GM21447 (cell line): ENCODE measurements at regions not wholly inside any gene's neighbourhood (a gene's known extent, or its start where the extent isn't known, plus 50 kb on each side); places are given as distances from the start of the nearest gene placed in this dataset.
"Not testable (repeated sequence)": the region's sequence is repeated elsewhere in the genome, so short reads cannot be mapped to it uniquely, and the experiment has no call there.

Source experiments
- ATAC-seq: cut with Tn5 transposase; IDR thresholded peaks from one replicate; pipeline ENCODE4 v1.9.1; 2021; ENCODE audit not compliant: unreplicated experiment

DNA sequence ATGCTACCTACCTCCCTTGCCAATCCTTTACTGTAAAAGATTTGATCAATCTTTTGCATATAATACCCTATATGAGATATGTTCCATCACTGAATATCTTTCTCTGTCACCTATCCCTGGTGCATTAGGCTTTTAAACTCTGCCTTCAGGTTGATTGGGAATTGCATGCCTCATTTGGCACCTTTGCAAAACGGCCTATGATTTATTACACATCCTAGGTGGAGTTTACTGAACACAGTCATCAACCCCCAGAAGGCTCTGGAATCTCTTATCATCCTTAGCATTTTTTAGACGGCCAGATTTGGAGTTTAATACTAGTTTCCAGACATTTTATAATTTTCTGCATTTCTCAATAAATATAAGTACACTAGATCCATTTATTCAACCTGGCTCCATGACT lies 448.4 kb upstream of the SLC10A2 start:
- no peak for ATAC-seq

DNA sequence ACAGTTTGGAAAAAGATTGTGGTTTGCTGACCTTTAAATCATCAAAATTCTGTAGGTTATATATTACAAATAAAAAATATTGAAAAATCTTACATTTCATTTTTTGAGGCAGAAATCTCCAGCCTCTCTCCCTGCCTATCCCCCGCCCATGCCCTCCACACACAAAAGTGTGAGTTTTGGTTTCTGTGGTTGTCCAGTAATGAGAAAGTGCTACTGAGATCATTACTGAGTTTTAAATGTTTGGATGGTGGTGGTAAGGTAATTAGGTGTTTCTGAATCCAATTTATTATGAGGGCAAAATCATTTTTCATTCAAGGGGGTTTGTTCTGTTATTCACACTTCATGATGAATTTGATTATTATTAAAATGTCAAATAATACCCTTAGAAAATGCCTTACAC lies 448.0 kb upstream of the SLC10A2 start:
- no peak for ATAC-seq

DNA sequence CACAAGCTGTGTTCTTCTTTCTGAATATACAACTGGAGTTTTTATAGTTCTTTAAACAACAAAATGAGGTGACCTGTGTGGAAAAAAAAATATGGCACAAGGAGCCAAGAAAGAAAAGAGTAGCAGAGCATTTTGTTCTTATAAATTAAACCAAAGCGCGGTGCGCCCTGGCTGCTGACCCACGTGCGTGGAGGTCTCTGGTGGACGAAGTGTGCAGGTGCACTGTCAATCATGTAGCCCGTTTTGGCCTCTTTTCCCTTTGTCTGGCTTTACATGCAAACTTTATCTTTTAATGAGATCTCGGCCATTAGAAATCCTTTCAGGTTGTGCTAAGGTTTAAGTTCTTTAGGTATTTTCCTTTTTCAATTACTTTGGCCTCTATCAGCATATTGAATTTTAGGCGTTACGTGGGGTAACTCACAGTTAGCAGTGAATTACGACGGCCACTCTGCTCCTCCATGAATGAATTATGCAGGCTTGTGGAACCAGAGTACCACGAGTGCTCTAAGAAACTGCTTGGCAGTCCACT lies 443.9 kb upstream of the SLC10A2 start:
- no peak for ATAC-seq

DNA sequence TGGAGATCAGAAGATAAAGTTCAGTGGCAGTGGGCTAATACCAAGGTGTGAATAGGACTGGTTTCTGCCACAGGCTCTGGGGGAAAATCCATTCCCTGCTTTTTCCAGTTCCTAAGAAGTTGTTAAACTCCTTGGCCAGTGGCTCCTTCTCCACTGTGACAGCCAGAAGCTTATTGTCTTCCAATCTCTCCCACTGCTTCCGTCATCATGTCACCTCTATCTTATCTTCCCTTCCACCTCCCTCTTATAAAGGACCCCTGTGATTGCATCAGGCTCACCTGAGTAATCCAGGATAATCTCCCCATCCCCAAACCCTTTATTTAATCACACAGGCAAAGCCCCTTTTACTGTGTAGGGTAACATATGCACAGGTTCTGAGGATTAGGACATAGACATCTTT lies 431.2 kb upstream of the SLC10A2 start:
- no peak for ATAC-seq

- no peak for ATAC-seq
Observed at GRCh38 chr13:103487841-103488240, 421.6 kb upstream of the SLC10A2 start.

- ATAC-seq: no peak
Observed at GRCh38 chr13:103473081-103473480, 406.9 kb upstream of the SLC10A2 start.

DNA sequence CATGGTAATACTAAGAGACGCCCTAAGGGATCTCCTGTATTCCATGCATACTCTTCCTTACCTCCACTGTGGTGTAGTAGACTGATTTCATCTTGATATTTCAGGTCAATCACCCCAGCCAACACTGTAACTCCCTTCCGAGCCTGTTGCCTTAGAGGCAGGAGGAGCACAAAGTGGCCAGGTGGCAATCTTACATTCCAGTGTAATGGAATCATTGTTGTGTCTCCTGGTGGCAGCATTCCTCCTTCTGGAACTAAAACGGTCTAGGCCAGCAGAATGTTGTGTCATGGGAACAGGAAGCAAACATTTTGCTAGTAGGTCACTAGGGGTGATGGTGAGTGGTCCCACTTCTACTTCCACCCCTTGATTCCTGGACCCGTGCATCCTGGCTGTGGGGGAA lies 405.7 kb upstream of the SLC10A2 start:
- ATAC-seq: no peak

DNA sequence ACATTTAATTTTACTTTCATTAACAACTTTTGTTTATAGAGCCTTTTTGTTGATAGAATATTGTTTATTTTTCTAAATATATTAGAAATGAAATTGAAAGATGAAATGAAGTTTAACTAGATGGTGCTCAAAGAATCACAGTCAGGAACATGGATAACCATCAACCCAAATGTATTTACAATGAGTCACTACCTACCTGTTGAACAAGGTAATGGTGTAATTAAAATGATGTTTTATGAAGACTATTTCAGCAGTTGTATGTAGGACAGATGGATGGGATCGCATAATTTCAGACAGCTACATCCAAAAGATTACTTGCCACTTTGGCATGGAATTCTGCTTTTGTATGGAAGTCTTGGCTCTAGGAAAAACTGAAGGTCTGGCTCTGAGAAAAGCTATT lies 403.6 kb upstream of the SLC10A2 start:
- no peak for ATAC-seq

DNA sequence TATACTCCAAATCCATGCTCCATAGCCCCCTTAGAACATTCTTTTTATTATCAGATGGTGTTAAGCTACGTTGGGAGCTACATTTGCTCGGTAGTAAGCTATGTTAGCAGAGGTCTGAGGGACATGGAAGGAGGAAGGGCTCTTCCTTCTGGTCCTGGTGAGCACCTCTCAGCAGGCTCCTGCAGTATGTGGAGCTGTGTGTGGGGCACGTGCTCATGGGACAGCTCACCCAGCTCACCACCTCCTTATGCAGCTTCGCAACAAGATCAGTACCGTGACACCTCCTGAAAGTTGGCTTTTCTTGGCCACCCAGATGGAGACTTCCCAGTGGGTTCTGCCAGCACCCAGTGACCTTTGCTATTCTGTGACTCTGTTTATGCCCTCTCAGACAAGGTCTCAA lies 400.5 kb upstream of the SLC10A2 start:
- no peak for ATAC-seq

GRCh38 chr13:103460246-103460645 lies 394.0 kb upstream of the SLC10A2 start:
- ATAC-seq: not testable (repeated sequence)

DNA sequence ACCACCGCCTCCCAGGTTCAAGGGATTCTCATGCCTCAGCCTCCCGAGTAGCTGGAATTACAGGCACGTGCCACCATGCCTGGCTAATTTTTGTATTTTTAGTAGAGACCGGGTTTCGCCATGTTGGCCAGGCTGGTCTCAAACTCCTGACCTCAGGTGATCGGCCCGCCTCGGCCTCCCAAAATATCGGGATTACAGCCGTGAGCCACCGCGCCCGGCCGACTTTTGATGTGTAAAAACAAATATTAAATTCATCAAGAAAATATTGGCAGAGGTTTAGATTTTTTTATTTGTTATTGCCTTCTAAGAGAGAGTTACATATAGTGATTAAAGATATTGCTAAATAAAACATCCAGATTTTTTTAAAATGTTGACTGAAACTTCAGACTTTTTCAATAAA lies 390.8 kb upstream of the SLC10A2 start:
- ATAC-seq: not testable (repeated sequence)

DNA sequence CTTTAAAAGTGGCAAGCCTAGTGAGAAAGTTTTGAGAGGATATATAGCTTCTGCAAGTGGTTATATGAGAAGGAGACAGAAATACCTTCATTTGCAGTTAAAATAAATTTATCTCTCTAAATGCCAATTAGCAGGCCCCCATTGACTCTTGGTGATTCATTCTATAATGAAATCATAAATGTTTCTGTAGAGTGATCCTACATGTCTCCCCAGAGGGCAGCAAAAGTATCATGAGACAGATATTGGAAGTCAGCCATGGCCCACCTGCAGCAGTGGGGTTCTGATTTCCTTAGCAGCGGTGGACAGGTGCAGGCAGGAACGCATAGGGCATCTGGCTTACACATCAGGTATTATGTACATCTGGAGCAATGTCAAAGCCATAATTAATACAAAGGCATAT lies 385.4 kb upstream of the SLC10A2 start:
- ATAC-seq: no peak

DNA sequence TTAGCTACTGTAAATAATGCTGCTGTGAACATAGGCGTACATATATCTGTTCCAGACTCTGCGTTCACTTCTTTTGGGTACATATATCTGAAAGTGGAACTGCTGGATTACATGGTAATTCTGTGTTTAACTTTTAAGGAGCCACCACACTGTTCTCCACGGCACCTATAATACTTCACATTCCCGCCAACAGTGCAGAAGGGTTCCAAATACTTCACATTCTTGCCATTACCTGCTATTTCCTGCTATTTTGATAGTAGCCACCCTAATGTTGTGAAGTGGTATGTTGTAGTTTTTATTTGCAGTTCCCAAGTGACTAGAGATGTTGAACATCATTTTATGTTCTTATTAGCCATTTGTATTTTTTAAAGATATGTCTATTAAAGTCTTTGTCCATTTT lies 377.4 kb upstream of the SLC10A2 start:
- ATAC-seq: no peak

- no peak for ATAC-seq
Observed at GRCh38 chr13:103437651-103438050, 371.4 kb upstream of the SLC10A2 start.

DNA sequence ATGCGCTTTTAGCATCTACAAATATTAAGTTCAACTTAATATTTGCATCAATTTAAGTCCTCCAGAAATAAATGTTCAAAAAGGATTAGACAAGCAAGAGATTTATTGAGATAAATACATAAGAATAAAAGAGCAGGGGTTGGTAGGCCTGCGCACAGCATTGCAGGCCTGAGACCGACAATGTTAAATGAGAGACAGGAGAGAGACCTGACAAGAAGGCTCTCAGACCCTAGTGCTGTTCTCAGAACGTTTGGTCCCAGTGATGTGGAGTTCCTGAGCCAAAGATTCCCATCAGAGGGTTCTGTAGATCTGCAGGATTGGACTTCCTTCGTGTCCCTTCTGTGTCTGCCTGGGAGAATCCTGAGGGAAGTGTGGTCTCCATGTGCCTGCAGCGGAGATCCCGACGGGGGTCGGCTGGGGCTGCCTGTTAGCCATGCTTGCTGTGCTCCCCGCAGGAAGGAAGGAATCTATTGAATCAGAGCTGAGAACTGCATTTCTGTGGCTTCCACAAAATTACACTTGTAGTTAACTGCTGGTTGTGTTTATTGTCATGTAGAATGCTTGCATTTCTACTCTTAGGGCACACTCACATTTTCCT lies 369.9 kb upstream of the SLC10A2 start:
- ATAC-seq: no peak

DNA sequence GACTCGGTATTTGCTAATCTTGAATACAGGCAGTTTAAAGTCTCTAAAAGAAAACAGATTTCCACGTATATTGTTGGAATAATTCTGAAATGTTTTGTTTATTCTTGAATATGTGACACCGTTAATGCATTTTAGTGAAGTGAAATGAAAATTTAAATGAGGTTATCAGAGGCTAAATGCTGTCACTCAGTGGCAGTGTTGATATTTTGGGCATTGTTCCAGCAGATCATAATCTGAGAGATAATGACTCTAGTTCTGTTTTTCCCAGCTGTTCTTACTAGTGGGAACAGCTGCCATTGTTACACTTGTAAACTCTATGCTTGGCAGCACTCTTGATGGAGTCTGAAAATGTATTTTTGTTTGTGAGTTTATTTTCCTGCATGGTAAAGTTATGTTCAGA lies 365.6 kb upstream of the SLC10A2 start:
- no peak for ATAC-seq

DNA sequence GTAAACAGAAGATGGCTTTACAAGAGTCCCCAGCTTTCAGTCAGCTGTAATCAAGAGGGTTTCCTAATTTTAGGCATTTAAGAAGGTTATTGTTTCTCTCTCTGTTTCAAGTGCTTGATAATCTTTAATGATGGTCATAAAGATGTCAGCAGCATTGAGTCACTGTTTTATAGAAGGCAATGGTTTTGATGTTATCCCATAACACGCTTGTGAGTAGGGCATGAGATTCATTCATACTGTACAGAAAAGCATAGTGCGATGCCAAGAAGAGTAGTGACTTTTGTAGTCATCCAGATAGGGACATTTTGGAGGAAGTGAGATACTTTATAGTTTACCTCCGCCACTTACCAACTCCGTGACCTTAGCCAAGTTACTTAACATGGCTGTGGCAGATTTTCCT lies 364.2 kb upstream of the SLC10A2 start:
- ATAC-seq: no peak

GRCh38 chr13:103410002-103410401 lies 343.8 kb upstream of the SLC10A2 start:
- ATAC-seq: no peak

DNA sequence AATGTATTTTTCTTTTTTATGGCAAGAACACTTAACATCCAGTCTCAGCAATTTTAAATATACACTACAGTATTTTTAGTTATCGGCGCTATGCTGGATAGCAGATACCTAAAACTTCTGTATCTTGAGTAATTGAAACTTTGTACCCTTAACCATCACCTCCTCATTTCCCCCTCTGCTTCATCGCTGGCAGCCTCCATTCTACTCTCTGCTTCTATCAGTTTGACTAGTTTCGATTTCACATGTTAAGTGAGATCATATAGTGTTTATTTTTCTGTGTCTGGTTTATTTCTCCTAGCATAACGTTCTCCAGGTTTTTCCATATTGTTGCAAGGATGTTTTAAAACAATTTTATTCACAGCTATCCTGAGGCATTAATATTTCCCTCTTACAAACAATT lies 340.8 kb upstream of the SLC10A2 start:
- ATAC-seq: no peak

- no peak for ATAC-seq
Observed at GRCh38 chr13:103405297-103405696, 339.1 kb upstream of the SLC10A2 start.

DNA sequence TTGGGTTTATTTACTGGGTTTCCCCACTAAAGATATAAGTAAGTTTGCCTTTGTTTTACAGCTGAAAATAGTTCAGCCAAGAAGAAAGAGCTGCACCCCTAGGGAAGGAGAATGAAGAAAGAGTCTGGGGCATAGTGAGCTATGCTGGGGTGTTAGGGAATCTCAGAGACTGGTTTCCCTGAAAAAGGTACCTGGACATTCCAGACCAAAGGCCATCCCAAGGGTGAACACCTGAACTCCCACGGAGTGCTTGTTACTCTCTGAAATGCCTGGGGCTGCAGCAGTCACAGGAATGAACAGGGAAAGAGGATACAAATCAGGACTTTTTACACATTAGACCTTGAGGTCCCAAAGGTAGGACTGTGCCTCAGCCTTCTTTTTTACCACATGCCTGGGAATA lies 337.6 kb upstream of the SLC10A2 start:
- ATAC-seq: no peak

DNA sequence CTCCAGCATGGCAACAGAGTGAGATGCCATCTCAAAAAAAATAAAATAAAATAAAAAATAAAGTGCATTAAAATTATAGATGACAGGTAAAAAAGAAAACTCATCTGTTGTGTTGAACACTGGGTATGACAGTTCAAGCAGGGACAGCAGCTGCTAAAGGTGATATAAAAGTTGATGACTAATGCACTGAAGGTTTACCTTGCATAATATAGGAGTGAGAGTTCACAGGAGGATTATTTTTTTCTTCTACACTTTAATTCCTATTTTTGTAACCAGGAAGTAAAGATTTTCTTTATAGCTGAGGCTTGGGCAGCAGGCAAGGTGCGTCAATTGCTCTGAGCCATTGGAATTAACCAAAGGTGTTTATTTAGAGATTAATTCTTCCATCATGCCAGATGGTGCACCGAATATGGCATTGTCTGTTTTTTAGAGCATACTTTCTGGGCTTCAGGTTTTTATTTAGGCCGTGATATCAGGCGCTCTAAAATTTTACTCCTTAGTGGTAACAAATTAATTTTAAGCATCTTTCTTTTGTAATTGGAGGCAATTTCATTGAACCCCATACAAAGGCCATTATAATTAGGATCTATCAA lies 337.0 kb upstream of the SLC10A2 start:
- ATAC-seq: no peak

DNA sequence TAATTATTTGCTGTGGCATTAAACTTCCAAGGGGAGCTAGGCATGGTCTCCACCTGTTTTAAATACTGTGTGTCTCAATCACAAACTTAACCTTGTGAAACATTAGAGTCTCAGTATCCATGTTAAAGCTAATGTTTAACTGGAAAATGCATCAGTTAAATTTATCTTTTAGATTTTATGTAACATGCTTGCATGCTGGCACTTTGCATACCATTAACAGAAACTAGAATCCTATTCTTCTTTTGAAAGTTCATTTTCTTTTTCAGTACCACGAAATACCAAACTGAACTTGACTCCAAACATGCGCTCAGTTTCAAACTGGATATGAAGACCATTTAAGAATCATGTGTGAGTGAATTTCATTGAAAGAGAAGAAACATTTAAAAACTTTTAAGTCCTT lies 328.9 kb upstream of the SLC10A2 start:
- ATAC-seq: no peak
